GM21360 (cell line): ENCODE measurements at regions not wholly inside any gene's neighbourhood (a gene's known extent, or its start where the extent isn't known, plus 50 kb on each side); places are given as distances from the start of the nearest gene placed in this dataset.

Source experiments
- ATAC-seq: cut with Tn5 transposase; IDR thresholded peaks from one replicate; pipeline ENCODE4 v1.9.1; 2021; ENCODE audit warnings: mild to moderate bottlenecking, moderate library complexity; ENCODE audit not compliant: unreplicated experiment

GRCh38 chr1:222370913-222371675 is 176.8 kb downstream of the HHIPL2 start:
- ATAC-seq, result no peak

GRCh38 chr1:222370081-222370912 is 177.6 kb downstream of the HHIPL2 start:
- ATAC-seq, result no peak

- no peak for ATAC-seq
Observed at GRCh38 chr1:222369148-222369547, 178.8 kb downstream of the HHIPL2 start.

GRCh38 chr1:222358100-222358499 is 189.8 kb downstream of the HHIPL2 start:
- no peak for ATAC-seq

GRCh38 chr1:222357252-222357651 is 190.7 kb downstream of the HHIPL2 start:
- no peak for ATAC-seq

- ATAC-seq, result no peak
Observed at GRCh38 chr1:222347627-222348026, 200.3 kb downstream of the HHIPL2 start.

GRCh38 chr1:222346955-222347354 is 200.9 kb downstream of the HHIPL2 start:
- ATAC-seq, result no peak

- no peak for ATAC-seq
Observed at GRCh38 chr1:222339376-222339947, 208.4 kb downstream of the HHIPL2 start.

- ATAC-seq, result no peak
Observed at GRCh38 chr1:222335586-222335985, 212.3 kb downstream of the HHIPL2 start.

GRCh38 chr1:222334026-222334680 is 213.8 kb downstream of the HHIPL2 start:
- ATAC-seq, result no peak

- no peak for ATAC-seq
Observed at GRCh38 chr1:222331765-222332164, 216.1 kb downstream of the HHIPL2 start.

- ATAC-seq, result no peak
Observed at GRCh38 chr1:222331340-222331739, 216.6 kb downstream of the HHIPL2 start.

- ATAC-seq, result no peak
Observed at GRCh38 chr1:222329493-222330045, 218.3 kb downstream of the HHIPL2 start.

- ATAC-seq, result no peak
Observed at GRCh38 chr1:222326710-222327036, 221.2 kb downstream of the HHIPL2 start.

- no peak for ATAC-seq
Observed at GRCh38 chr1:222326006-222326709, 221.7 kb downstream of the HHIPL2 start.

- no peak for ATAC-seq
Observed at GRCh38 chr1:222325506-222325905, 222.4 kb downstream of the HHIPL2 start.

GRCh38 chr1:222314839-222315238 is 233.1 kb downstream of the HHIPL2 start:
- ATAC-seq, result no peak

- peak; percentile 100 for ATAC-seq
Observed at GRCh38 chr1:222310836-222311235, 237.1 kb downstream of the HHIPL2 start.

- ATAC-seq, result no peak
Observed at GRCh38 chr1:222307621-222308020, 240.3 kb downstream of the HHIPL2 start.

- no peak for ATAC-seq
Observed at GRCh38 chr1:222306512-222306911, 241.4 kb downstream of the HHIPL2 start.
